HG03196 (cell line): ENCODE measurements at regions not wholly inside any gene's neighbourhood (a gene's known extent, or its start where the extent isn't known, plus 50 kb on each side); places are given as distances from the start of the nearest gene placed in this dataset.

Experiments used
- ATAC-seq: cut with Tn5 transposase; IDR thresholded peaks from one replicate; pipeline ENCODE4 v1.9.1; 2021; ENCODE audit not compliant: unreplicated experiment

- no peak for ATAC-seq
These were observed 119.1 kb upstream of the MTNR1B start for GRCh38 chr11:92850296-92850826.

DNA sequence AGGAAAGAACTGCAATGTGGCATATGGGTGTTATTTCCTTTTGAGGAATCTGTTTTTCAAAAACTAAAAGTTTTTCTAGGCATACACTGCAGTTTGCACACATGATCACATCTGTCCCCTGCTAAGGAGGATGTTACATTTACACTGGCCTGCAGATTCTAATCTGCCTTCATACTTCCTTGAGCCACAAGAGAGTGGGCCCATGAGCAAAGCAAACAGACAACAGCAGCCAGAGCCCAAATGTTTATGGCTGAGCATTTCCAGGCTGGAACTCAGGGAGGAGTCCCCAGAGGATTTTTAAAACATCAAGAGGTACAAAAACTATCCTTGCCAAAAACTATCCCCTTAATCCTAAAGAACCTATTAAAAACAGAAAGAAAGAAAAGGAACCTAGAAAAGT is 117.2 kb upstream of the MTNR1B start:
- ATAC-seq: no peak

- no peak for ATAC-seq
These were observed 116.5 kb upstream of the MTNR1B start for GRCh38 chr11:92852946-92853345.

DNA sequence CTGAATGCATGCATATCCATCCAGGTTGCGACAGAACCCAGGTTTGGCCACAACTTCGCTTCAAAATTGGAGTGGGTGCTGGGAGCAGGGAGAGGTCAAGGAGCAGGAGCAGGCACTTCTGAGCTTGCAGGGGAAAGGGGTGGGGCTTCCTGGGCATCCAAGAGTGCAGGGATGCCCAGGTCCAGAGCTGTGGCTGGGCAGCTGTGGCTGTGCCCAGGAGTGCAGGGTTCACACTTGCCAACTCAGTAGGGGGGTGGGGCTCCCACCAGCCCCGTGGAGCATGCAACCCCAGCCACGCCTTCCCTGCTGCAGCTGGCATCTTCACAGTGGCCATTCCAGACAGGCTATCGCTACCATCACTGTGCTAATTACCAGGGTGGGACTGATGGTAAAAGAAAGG is 115.3 kb upstream of the MTNR1B start:
- ATAC-seq: no peak

GRCh38 chr11:92854952-92855351 is 114.5 kb upstream of the MTNR1B start:
- no peak for ATAC-seq

DNA sequence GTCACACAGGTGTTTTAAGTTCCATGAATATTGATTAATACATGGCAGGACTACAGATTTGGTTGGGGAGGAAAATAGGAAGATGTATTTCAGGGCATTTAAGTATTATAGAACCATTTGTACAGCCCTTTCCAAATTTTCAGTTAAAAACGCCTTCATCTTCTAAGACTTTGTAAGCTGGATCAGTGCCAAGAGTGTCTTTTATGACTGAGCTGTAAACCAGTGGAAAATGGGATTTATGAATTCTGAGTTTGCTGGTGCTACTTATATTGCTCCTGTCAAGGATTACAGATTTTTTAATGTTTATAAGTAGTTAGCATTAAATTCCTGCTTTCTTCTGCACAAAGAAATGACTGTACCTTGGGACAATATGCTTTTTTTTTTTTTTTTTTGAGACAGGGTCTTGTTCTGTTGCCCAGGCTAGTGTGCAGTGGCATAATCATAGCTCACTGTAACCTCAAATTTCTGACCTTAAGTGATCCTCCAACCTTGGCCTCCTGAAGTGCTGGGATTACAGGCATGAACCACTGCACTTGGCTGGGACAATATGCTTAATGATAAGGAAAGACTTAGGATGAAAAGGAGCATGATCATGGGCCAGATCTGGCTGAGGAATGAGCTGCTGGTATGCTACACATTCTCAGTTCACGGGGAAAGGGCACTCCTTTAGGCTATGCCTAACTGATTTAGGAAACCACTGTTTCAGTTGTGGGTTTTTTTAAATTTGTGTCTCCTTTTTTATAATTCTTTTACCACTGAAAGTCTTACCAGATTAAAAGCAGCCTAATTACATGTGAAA is 113.6 kb upstream of the MTNR1B start:
- no peak for ATAC-seq

- no peak for ATAC-seq
These were observed 112.0 kb upstream of the MTNR1B start for GRCh38 chr11:92857407-92857806.

DNA sequence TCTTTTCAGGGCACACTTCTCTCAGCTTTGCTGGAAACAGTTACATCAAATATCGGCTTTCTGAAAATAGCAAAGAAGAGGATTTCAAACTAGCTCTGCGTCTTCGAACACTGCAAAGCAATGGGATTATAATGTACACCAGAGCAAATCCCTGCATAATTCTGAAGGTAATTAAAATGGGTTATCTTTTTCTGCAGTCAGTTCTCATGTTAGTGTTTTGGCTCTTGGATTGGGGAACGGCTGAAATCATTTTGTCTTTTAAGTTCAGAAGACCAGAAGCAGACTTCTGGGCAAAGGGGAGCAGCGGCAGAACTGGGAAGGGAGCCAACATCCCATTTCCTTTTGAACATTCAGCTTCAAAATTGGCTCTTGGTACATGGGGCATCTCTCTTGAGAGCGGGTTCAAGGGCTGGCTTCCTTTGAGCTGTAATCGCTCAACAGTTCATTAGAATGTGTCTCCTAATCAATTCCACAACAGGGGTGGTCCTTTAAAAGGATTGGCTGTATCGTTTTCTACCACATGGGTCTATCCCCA is 110.2 kb upstream of the MTNR1B start:
- ATAC-seq: no peak

DNA sequence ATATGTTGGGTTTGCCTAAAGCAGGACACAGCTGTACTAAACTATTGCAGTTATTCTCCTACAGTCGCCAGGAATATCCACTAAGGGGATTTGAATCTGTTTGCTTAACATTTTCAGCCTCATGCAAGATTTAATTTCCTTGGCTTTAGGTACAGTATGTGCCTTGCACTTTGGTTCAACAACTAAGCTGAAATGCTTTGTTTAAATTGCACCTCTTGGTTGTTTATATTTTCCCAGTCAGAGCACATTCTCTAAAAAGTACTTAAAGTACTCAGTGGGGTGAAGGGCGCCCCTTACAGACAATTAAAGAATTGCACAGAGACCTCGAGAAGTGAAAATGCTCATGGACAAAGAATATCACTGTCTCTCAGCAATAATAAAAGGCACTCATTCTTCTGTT is 107.8 kb upstream of the MTNR1B start:
- ATAC-seq: no peak

DNA sequence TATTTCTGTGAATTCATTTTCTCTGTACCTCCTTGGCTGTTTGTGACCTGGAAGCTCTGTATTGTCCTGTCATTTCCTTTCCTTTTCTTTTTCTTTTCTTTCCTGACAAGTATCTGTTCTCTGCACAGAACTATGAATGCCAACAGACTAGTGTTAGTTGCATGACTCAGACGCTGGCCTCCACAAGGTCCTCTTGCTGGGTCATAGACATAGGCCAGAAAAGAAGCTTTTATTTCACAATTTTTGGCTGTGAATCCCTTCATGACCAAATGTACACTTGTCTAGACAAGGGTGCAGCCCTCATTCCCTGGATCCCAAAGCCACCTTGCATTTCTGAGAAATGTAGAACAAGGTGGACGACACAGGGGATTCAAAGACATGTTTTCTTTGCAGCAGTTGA is 104.1 kb upstream of the MTNR1B start:
- no peak for ATAC-seq

GRCh38 chr11:92866679-92867282 is 102.7 kb upstream of the MTNR1B start:
- ATAC-seq: no peak

DNA sequence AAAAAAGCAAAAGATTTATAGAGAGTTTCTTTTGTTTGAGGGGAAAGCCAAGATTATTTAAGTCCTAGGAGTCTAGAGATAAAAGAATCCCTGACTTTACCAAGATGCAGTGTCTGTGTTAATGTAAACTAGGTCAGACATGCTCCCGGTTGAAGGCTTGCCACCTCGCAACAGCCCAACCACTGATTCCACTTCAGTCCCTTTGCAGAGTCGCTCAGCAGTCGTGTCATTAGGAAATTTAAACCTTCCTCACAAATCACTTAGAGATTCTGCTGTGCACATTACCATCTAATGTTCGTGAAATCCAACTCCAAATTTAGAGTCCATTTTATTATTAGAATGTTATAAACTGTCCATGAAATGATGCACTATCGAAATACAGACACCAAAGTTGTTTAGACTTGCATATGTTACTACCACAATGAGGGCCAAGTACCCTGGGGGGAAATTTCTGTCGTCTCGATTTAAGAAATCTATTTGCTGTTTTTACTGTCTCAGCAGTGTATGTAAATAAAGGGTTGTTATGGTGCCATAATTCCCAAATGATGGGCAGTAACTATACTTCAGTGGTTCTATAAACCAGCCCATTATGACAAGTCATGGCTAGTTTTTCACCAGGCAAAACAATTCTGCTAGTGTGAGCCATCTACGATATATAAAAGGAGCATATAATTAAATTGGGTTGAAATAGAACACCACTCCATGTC is 101.4 kb upstream of the MTNR1B start:
- ATAC-seq: no peak

GRCh38 chr11:92869716-92870115 is 99.7 kb upstream of the MTNR1B start:
- no peak for ATAC-seq

- no peak for ATAC-seq
These were observed 99.1 kb upstream of the MTNR1B start for GRCh38 chr11:92870196-92870832.

- no peak for ATAC-seq
These were observed 95.9 kb upstream of the MTNR1B start for GRCh38 chr11:92873551-92873950.

DNA sequence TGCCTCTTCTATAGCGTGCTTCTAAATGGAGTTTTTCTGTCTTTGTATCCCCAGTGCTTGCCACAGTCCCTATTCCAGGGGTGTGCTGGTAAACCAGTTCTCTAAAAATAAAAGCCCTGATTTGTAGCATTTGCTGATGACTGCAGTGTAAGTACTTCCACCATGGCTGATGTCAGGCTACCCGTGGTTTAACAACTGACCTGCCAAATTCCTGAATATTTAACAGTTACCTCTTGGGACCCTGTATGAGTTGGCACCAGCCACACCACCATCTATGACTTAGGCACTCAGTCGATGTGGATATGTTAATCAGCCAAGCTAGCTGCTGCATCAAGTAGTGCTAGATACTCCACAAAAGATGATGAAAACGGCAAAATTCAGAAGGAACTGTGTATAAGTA is 94.0 kb upstream of the MTNR1B start:
- ATAC-seq: no peak

DNA sequence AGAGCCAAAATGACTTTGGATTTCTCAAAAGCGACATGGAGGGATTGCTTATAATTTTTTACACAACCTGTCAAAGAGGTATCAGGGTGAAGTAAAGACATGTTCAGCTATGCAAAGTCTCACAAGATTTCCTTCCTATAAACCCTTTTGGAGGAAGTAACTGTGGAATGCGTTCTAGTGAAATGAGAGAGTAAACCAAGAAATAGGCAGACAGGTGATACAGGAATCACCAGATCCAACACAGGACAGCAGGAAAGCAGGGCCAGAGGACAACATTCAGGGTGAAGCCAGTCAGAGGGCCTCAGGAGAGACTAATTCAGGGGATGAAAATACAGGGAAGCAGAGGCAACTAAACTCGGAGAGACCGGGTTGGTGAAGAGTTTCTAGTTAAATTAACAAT is 90.4 kb upstream of the MTNR1B start:
- no peak for ATAC-seq

DNA sequence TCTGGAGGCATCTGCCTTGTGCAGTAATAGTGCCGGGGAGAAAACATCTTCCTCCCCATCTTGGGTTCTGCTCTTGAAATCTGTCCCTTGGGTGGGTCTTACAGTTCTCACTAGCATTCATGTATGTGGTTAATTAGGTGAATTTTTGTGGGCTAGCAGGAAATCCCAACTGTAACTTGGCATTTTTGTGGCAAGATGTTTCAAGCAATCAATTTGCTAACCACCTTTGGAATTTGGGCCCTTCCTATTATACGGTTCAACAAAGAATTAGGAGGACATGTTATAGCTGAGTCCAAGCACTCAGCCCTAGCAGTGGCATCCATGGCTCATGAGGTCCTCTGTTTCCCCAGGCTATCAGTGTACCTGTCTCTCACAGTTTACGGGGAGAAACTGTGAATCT is 89.1 kb upstream of the MTNR1B start:
- ATAC-seq: no peak

GRCh38 chr11:92881940-92882450 is 87.5 kb upstream of the MTNR1B start:
- ATAC-seq: no peak

DNA sequence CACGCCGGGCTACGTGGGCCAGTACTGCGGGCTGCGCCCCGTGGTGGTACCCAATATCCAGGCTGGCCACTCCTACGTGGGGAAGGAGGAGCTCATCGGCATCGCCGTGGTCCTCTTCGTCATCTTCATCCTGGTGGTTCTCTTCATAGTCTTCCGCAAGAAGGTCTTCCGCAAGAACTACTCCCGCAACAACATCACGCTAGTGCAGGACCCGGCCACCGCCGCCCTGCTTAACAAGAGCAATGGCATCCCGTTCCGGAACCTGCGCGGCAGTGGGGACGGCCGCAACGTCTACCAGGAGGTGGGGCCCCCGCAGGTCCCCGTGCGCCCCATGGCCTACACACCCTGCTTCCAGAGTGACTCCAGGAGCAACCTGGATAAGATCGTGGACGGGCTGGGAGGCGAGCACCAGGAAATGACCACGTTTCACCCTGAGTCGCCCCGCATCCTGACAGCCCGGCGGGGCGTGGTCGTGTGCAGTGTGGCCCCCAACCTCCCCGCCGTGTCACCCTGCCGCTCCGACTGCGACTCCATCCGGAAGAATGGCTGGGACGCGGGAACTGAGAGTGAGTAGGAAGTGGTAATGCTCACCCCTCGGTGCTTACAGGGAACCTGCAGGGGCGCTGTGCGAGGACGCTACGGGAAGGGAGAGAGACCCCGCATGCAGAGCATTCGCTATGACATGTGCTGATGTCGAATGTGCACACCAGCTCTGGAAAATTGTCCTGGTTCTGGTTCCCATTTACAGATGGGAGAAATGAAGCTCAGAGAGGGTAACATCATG is 86.4 kb upstream of the MTNR1B start:
- no peak for ATAC-seq
